GM19397 (cell line): ENCODE measurements at regions not wholly inside any gene's neighbourhood (a gene's known extent, or its start where the extent isn't known, plus 50 kb on each side); places are given as distances from the start of the nearest gene placed in this dataset.

Experiments
- ATAC-seq: cut with Tn5 transposase; IDR thresholded peaks from one replicate; pipeline ENCODE4 v1.9.1; 2021; ENCODE audit warnings: mild to moderate bottlenecking, moderate library complexity; ENCODE audit not compliant: unreplicated experiment

GRCh38 chr18:41842886-41843285 lies 112.1 kb upstream of the PIK3C3 start:
- ATAC-seq, result no peak

GRCh38 chr18:41829647-41830516 lies 125.2 kb upstream of the PIK3C3 start:
- ATAC-seq, result no peak

- no peak for ATAC-seq
These were observed 126.9 kb upstream of the PIK3C3 start for GRCh38 chr18:41828137-41828536.

GRCh38 chr18:41820784-41821183 lies 134.2 kb upstream of the PIK3C3 start:
- ATAC-seq, result no peak

- no peak for ATAC-seq
These were observed 136.4 kb upstream of the PIK3C3 start for GRCh38 chr18:41818381-41819355.

GRCh38 chr18:41814651-41815050 lies 140.4 kb upstream of the PIK3C3 start:
- no peak for ATAC-seq

GRCh38 chr18:41809652-41810051 lies 145.4 kb upstream of the PIK3C3 start:
- no peak for ATAC-seq

GRCh38 chr18:41805341-41805740 lies 149.7 kb upstream of the PIK3C3 start:
- ATAC-seq, result no peak

- no peak for ATAC-seq
These were observed 156.2 kb upstream of the PIK3C3 start for GRCh38 chr18:41798879-41799278.

GRCh38 chr18:41790687-41791086 lies 164.3 kb upstream of the PIK3C3 start:
- ATAC-seq, result no peak

GRCh38 chr18:41789001-41789400 lies 166.0 kb upstream of the PIK3C3 start:
- no peak for ATAC-seq

- no peak for ATAC-seq
These were observed 171.2 kb upstream of the PIK3C3 start for GRCh38 chr18:41783879-41784278.

GRCh38 chr18:41783065-41783818 lies 171.8 kb upstream of the PIK3C3 start:
- ATAC-seq, result no peak

- ATAC-seq, result no peak
These were observed 183.1 kb upstream of the PIK3C3 start for GRCh38 chr18:41771973-41772372.

GRCh38 chr18:41769265-41769664 lies 185.8 kb upstream of the PIK3C3 start:
- no peak for ATAC-seq

GRCh38 chr18:41768467-41768866 lies 186.6 kb upstream of the PIK3C3 start:
- ATAC-seq, result no peak

- ATAC-seq, result no peak
These were observed 187.1 kb upstream of the PIK3C3 start for GRCh38 chr18:41767960-41768359.

- ATAC-seq, result no peak
These were observed 189.6 kb upstream of the PIK3C3 start for GRCh38 chr18:41765460-41765859.

GRCh38 chr18:41763361-41763760 lies 191.7 kb upstream of the PIK3C3 start:
- ATAC-seq, result no peak

- ATAC-seq, result no peak
These were observed 193.6 kb upstream of the PIK3C3 start for GRCh38 chr18:41761333-41762018.
